Smooth muscle cell (in vitro differentiated cells): ENCODE measurements at regions not wholly inside any gene's neighbourhood (a gene's known extent, or its start where the extent isn't known, plus 50 kb on each side); places are given as distances from the start of the nearest gene placed in this dataset.

Experiments used
- DNase-seq: peaks from one replicate; lab custom pipeline; 2025; ENCODE audit not compliant: unreplicated experiment; lab: John Stamatoyannopoulos, UW
- H2AFZ ChIP-seq: fragments of 200-600 bp; sonication (generic); 2 replicates; pipeline ENCODE4 v1.6.0; 2016; ENCODE audit warnings: antibody characterized with exemption, low read depth, mild to moderate bottlenecking
- H3F3A ChIP-seq: fragments of 200-600 bp; sonication (generic); 2 replicates; pipeline ENCODE4 v1.6.0; 2017; ENCODE audit warnings: antibody characterized with exemption, low read depth
- H3K27ac ChIP-seq: fragments of 200-600 bp; sonication (generic); 2 replicates; pipeline ENCODE4 v1.5.1; 2016; ENCODE audit warnings: low read depth, mild to moderate bottlenecking
- H3K27me3 ChIP-seq: fragments of 200-600 bp; sonication (generic); 2 replicates; pipeline ENCODE4 v1.6.1; 2016; ENCODE audit warnings: low read depth, mild to moderate bottlenecking
- H3K36me3 ChIP-seq: fragments of 200-600 bp; sonication (generic); 2 replicates; pipeline ENCODE4 v1.5.1; 2016; ENCODE audit warnings: low read depth
- H3K4me1 ChIP-seq: fragments of 200-600 bp; sonication (generic); 2 replicates; pipeline ENCODE4 v1.5.1; 2016; ENCODE audit warnings: low read depth
- H3K4me2 ChIP-seq: fragments of 200-600 bp; sonication (generic); 2 replicates; pipeline ENCODE4 v1.6.0; 2016; ENCODE audit warnings: mild to moderate bottlenecking
- H3K4me3 ChIP-seq: fragments of 200-600 bp; sonication (generic); 2 replicates; pipeline ENCODE4 v1.5.1; 2016; ENCODE audit warnings: mild to moderate bottlenecking
- H3K79me2 ChIP-seq: fragments of 200-600 bp; sonication (generic); 2 replicates; pipeline ENCODE4 v1.6.0; 2016; ENCODE audit warnings: low read depth, mild to moderate bottlenecking
- H3K9ac ChIP-seq: fragments of 200-600 bp; sonication (generic); 2 replicates; pipeline ENCODE4 v1.6.0; 2016; ENCODE audit warnings: low read depth
- H3K9me3 ChIP-seq: fragments of 200-600 bp; sonication (generic); replicated peaks from 2 replicates; pipeline ENCODE4 v1.5.1; 2016; ENCODE audit warnings: low read depth
- H4K20me1 ChIP-seq: fragments of 200-600 bp; sonication (generic); 2 replicates; pipeline ENCODE4 v1.6.0; 2016; ENCODE audit warnings: low read depth
- WGBS: methylation state at CpG from one replicate; pipeline ENCODE4 v1.1.7; 2016; ENCODE audit warnings: low lambda C conversion rate; 5-methylcytosine and 5-hydroxymethylcytosine counted together
- TF ChIP-seq, protein P1 (sequence below): fragments of 200-600 bp; sonication (generic); IDR thresholded peaks from 2 replicates; pipeline ENCODE4 v1.5.1; 2017; ENCODE audit warnings: borderline replicate concordance, mild to moderate bottlenecking, antibody characterized with exemption; ENCODE audit not compliant: insufficient read depth, poor library complexity, severe bottlenecking

DNA sequence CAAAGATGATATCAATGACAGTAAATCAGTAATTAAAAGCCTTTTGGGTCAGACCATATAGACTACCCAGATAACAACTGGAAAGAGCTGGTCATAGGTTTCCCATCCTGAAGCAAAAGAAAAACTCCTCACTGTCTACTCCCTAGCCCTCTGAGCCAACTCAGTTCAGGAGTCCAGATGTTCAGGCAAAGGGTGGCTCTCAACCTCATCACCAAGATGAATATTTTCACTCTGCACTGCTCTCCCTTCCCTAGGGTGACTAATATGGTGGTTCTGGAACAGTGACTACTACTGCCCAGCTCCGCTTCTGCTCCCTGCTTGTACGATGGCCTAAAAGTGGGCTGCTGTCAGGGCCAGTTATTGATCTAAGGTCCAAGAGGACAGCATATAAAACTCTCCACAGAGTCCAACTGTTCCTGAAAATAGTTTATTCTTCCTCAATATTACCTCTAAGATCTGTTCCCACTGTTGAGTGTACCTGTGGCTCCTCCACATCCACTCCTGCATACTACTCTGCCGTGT, 263.4 kb upstream of the SLC30A5 start:
- 96% methylated on average over 3 of the region's 3 CpGs for WGBS
- Histone ChIP-seq H3K9me3 (no peaks in the 10 kb centered on the region), H3K27ac (no peak overlapping the region), H3K4me1 (peaks cover 4% of the 10 kb centered on the region), H3K36me3 (no peaks in the 10 kb centered on the region), H3K27me3 (no peaks in the 10 kb centered on the region), H3K4me2 (no peak overlapping the region), H4K20me1 (no peaks in the 10 kb centered on the region), H2AFZ (no peak overlapping the region), H3K9ac (no peak overlapping the region), H3K79me2 (no peaks in the 10 kb centered on the region), H3K4me3 (no peak overlapping the region), H3F3A (peaks cover 7% of the 10 kb centered on the region)
- no peak for DNase-seq
- TF ChIP-seq, protein P1, sequence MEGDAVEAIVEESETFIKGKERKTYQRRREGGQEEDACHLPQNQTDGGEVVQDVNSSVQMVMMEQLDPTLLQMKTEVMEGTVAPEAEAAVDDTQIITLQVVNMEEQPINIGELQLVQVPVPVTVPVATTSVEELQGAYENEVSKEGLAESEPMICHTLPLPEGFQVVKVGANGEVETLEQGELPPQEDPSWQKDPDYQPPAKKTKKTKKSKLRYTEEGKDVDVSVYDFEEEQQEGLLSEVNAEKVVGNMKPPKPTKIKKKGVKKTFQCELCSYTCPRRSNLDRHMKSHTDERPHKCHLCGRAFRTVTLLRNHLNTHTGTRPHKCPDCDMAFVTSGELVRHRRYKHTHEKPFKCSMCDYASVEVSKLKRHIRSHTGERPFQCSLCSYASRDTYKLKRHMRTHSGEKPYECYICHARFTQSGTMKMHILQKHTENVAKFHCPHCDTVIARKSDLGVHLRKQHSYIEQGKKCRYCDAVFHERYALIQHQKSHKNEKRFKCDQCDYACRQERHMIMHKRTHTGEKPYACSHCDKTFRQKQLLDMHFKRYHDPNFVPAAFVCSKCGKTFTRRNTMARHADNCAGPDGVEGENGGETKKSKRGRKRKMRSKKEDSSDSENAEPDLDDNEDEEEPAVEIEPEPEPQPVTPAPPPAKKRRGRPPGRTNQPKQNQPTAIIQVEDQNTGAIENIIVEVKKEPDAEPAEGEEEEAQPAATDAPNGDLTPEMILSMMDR = no peak

DNA sequence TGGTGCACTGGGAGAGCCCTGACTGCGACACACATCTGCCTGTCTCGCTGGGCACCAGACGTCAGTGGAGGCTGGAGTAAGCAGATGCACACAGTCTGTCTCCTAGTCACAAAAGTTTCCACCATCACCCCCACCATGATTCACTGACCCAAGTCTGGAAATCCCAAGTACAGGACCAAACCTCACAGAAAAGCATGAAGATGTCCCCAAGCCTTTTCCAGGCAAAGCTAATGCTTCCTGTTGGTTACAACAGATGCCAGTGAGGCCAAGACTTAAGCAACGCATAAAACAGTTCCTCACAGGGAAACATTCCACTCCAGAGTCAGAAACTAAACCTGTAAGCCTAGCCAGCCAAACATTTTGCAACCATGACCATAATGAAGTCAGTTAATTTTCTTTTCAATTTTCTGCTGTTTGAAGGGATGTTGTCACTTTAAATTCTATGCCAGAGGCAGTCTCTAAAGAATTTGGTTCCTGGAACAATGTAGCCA, 259.3 kb upstream of the SLC30A5 start:
- no peaks in the 10 kb centered on the region for H3K79me2 ChIP-seq
- WGBS = 41% methylated on average over 4 of the region's 4 CpGs
- no peaks in the 10 kb centered on the region for H4K20me1 ChIP-seq
- peak overlapping the region; percentile 70 for H2AFZ ChIP-seq
- no peak overlapping the region for H3K4me3 ChIP-seq
- peak overlapping the region; percentile 43 for H3K4me2 ChIP-seq
- H3K4me1 ChIP-seq = peaks cover 4% of the 10 kb centered on the region
- H3F3A ChIP-seq = peaks cover 13% of the 10 kb centered on the region
- peak overlapping the region; percentile 87 for H3K27ac ChIP-seq
- H3K9me3 ChIP-seq = no peaks in the 10 kb centered on the region
- no peaks in the 10 kb centered on the region for H3K27me3 ChIP-seq
- no peak for DNase-seq
- H3K36me3 ChIP-seq = no peaks in the 10 kb centered on the region
- TF ChIP-seq, protein P1 = no peak
- peak overlapping the region; percentile 14 for H3K9ac ChIP-seq

DNA sequence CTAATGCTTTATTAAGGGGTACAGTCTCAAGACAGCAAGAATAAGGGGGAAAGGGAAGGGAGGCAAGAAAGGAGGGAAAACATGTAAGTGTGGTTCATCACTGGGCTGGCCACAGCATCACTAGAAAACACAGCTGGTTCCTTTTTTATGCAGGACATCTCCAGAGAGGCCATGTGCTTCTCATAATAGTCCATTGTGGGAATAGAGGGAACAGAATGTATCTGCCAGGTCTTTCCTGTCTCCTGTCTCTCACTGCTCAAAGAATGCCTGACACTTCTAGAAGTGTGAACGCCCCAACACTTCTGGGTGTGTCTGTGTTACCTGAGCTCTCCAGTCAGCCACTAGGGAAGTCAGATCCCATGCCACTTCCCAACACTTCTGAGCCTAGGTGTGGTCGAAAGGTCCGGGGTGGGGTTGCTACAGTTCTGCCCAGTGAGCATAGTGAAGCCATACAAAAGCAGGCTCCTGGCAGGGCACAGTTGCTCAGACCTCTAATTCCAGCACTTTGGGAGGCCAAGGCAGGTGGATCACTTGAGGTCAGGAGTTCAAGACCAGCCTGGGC, 255.6 kb upstream of the SLC30A5 start:
- DNase-seq = no peak
- WGBS = 87% methylated on average over 3 of the region's 3 CpGs

More for the DNA sequence above, 255.6 kb upstream of the SLC30A5 start:
- H3K79me2 ChIP-seq = no peaks in the 10 kb centered on the region
- H3F3A ChIP-seq = peaks cover 13% of the 10 kb centered on the region
- no peaks in the 10 kb centered on the region for H3K36me3 ChIP-seq
- H4K20me1 ChIP-seq = no peaks in the 10 kb centered on the region
- H2AFZ ChIP-seq = no peak overlapping the region
- H3K4me2 ChIP-seq = no peak overlapping the region
- no peak overlapping the region for H3K9ac ChIP-seq
- peak overlapping the region; percentile 52 for H3K27ac ChIP-seq
- peaks cover 4% of the 10 kb centered on the region for H3K4me1 ChIP-seq
- no peaks in the 10 kb centered on the region for H3K9me3 ChIP-seq
- H3K27me3 ChIP-seq = no peaks in the 10 kb centered on the region
- TF ChIP-seq, protein P1 = no peak
- no peak overlapping the region for H3K4me3 ChIP-seq
